GM19324 (cell line): ENCODE measurements at regions not wholly inside any gene's neighbourhood (a gene's known extent, or its start where the extent isn't known, plus 50 kb on each side); places are given as distances from the start of the nearest gene placed in this dataset.

ENCODE experiments used
- ATAC-seq: cut with Tn5 transposase; IDR thresholded peaks from one replicate; pipeline ENCODE4 v1.9.1; 2021; ENCODE audit warnings: mild to moderate bottlenecking, moderate library complexity; ENCODE audit not compliant: unreplicated experiment, low FRiP score

GRCh38 chr9:108386859-108387384, 468.9 kb downstream of the ACTL7B start:
- ATAC-seq = no peak

- no peak for ATAC-seq
Measured at GRCh38 chr9:108386032-108386431, 469.8 kb downstream of the ACTL7B start.

- ATAC-seq = no peak
Measured at GRCh38 chr9:108383796-108384195, 472.0 kb downstream of the ACTL7B start.

- ATAC-seq = no peak
Measured at GRCh38 chr9:108382310-108382709, 473.5 kb downstream of the ACTL7B start.

GRCh38 chr9:108377881-108378280, 477.9 kb downstream of the ACTL7B start:
- ATAC-seq = no peak

- ATAC-seq = no peak
Measured at GRCh38 chr9:108377382-108377781, 478.4 kb downstream of the ACTL7B start.

- no peak for ATAC-seq
Measured at GRCh38 chr9:108376140-108376539, 479.6 kb downstream of the ACTL7B start.

- ATAC-seq = no peak
Measured at GRCh38 chr9:108374626-108375025, 481.2 kb downstream of the ACTL7B start.

GRCh38 chr9:108367188-108367587, 488.6 kb downstream of the ACTL7B start:
- ATAC-seq = no peak

GRCh38 chr9:108363311-108363710, 492.5 kb downstream of the ACTL7B start:
- no peak for ATAC-seq

GRCh38 chr9:108360304-108360703, 495.5 kb downstream of the ACTL7B start:
- no peak for ATAC-seq

- ATAC-seq = no peak
Measured at GRCh38 chr9:108356806-108357205, 499.0 kb downstream of the ACTL7B start.

- no peak for ATAC-seq
Measured at GRCh38 chr9:108351571-108351970, 504.2 kb downstream of the ACTL7B start.

GRCh38 chr9:108347463-108348188, 508.2 kb downstream of the ACTL7B start:
- no peak for ATAC-seq

GRCh38 chr9:108345826-108346225, 510.0 kb downstream of the ACTL7B start:
- no peak for ATAC-seq

- ATAC-seq = no peak
Measured at GRCh38 chr9:108339251-108339650, 516.5 kb downstream of the ACTL7B start.

- no peak for ATAC-seq
Measured at GRCh38 chr9:108336575-108336974, 519.2 kb downstream of the ACTL7B start.

- no peak for ATAC-seq
Measured at GRCh38 chr9:108333530-108333983, 522.2 kb downstream of the ACTL7B start.

- ATAC-seq = no peak
Measured at GRCh38 chr9:108331596-108331995, 524.2 kb downstream of the ACTL7B start.

- no peak for ATAC-seq
Measured at GRCh38 chr9:108325406-108325805, 530.4 kb downstream of the ACTL7B start.

GRCh38 chr9:108323615-108324014, 532.2 kb downstream of the ACTL7B start:
- no peak for ATAC-seq

- no peak for ATAC-seq
Measured at GRCh38 chr9:108322326-108323098, 533.3 kb downstream of the ACTL7B start.
